ENCODE measurements at regions not wholly inside any gene's neighbourhood (a gene's known extent, or its start where the extent isn't known, plus 50 kb on each side); places are given as distances from the start of the nearest gene placed in this dataset.
"Not testable (repeated sequence)": the region's sequence is repeated elsewhere in the genome, so short reads cannot be mapped to it uniquely, and the experiment has no call there.

GRCh38 chr7:106448992-106449859 lies 164.4 kb upstream of the NAMPT start:
- peaks cover 8% of the 10 kb centered on the region for H3K27me3 Mint-ChIP-seq (ENCODE audit: low read depth)
- CTCF ChIA-PET = interaction anchor here (1.0 to 1.3 kb wide), 3 partner anchors 13 to 272 kb away, joined by 3 to 6 read pairs (median 3); no protein-coding TSS in a partner anchor
- no peak overlapping the region for H3K4me3 Mint-ChIP-seq
- H3K4me1 Mint-ChIP-seq (ENCODE audit: low read depth) = no peaks in the 10 kb centered on the region
- POLR2A ChIA-PET = no interaction called here
- DNase-seq = no peak
- peaks cover 29% of the 10 kb centered on the region for H3K9me3 Mint-ChIP-seq (ENCODE audit: insufficient read depth)
- H3K36me3 Mint-ChIP-seq (ENCODE audit: low read depth) = peaks cover 2% of the 10 kb centered on the region
- H3K27ac Mint-ChIP-seq = no peak overlapping the region
- ATAC-seq = no peak

- H3K27me3 Mint-ChIP-seq (ENCODE audit: low read depth) = peaks cover 8% of the 10 kb centered on the region
These were observed 163.7 kb upstream of the NAMPT start for GRCh38 chr7:106448346-106448991.

GRCh38 chr7:106447318-106447847 lies 162.6 kb upstream of the NAMPT start:
- POLR2A ChIA-PET = interaction anchor here (1.0 kb wide), 1 partner anchor 11 kb away, joined by 3 read pairs; no protein-coding TSS in a partner anchor
- H3K36me3 Mint-ChIP-seq (ENCODE audit: low read depth) = peaks cover 2% of the 10 kb centered on the region
- no peak overlapping the region for H3K4me3 Mint-ChIP-seq
- no peaks in the 10 kb centered on the region for H3K4me1 Mint-ChIP-seq (ENCODE audit: low read depth)
- peaks cover 12% of the 10 kb centered on the region for H3K27me3 Mint-ChIP-seq (ENCODE audit: low read depth)
- no peak for ATAC-seq
- DNase-seq = no peak
- CTCF ChIA-PET = interaction anchor here (0.9 to 1.3 kb wide), 2 partner anchors 15 to 26 kb away, joined by 3 read pairs; no protein-coding TSS in a partner anchor
- no peak overlapping the region for H3K27ac Mint-ChIP-seq
- H3K9me3 Mint-ChIP-seq (ENCODE audit: insufficient read depth) = peaks cover 18% of the 10 kb centered on the region

More at GRCh38 chr7:106448346-106448991, 163.7 kb upstream of the NAMPT start:
- Mint-ChIP-seq H3K9me3 (ENCODE audit: insufficient read depth) (peaks cover 26% of the 10 kb centered on the region), H3K4me1 (ENCODE audit: low read depth) (no peaks in the 10 kb centered on the region), H3K36me3 (ENCODE audit: low read depth) (peaks cover 2% of the 10 kb centered on the region), H3K4me3 (no peak overlapping the region), H3K27ac (no peak overlapping the region)
- POLR2A ChIA-PET = interaction anchor here (1.0 kb wide), 1 partner anchor 10 kb away, joined by 3 read pairs; no protein-coding TSS in a partner anchor
- no peak for ATAC-seq
- DNase-seq = no peak
- CTCF ChIA-PET = interaction anchor here (0.9 to 1.3 kb wide), 4 partner anchors 14 to 272 kb away, joined by 3 to 6 read pairs (median 3); no protein-coding TSS in a partner anchor

GRCh38 chr7:106445366-106445765 lies 160.6 kb upstream of the NAMPT start:
- DNase-seq; H3K36me3 Mint-ChIP-seq (ENCODE audit: low read depth); ATAC-seq; H3K4me1 Mint-ChIP-seq (ENCODE audit: low read depth); POLR2A ChIA-PET; H3K9me3 Mint-ChIP-seq (ENCODE audit: insufficient read depth); H3K4me3 Mint-ChIP-seq; CTCF ChIA-PET; H3K27ac Mint-ChIP-seq: not testable (repeated sequence)
- H3K27me3 Mint-ChIP-seq (ENCODE audit: low read depth) = peaks cover 15% of the 10 kb centered on the region

- ChIA-PET POLR2A (no interaction called here), CTCF (no interaction called here)
- Mint-ChIP-seq H3K9me3 (ENCODE audit: insufficient read depth) (no peaks in the 10 kb centered on the region), H3K4me3 (no peak overlapping the region), H3K27me3 (ENCODE audit: low read depth) (peaks cover 18% of the 10 kb centered on the region), H3K36me3 (ENCODE audit: low read depth) (peaks cover 3% of the 10 kb centered on the region), H3K27ac (no peak overlapping the region), H3K4me1 (ENCODE audit: low read depth) (no peaks in the 10 kb centered on the region)
- DNase-seq (no peak), ATAC-seq (no peak)
These were observed 159.4 kb upstream of the NAMPT start for GRCh38 chr7:106444068-106444655.

- CTCF ChIA-PET = no interaction called here
- ATAC-seq (no peak), DNase-seq (no peak)
- Mint-ChIP-seq H3K4me1 (ENCODE audit: low read depth) (no peaks in the 10 kb centered on the region), H3K27me3 (ENCODE audit: low read depth) (peaks cover 18% of the 10 kb centered on the region), H3K4me3 (no peak overlapping the region), H3K36me3 (ENCODE audit: low read depth) (peaks cover 3% of the 10 kb centered on the region), H3K27ac (no peak overlapping the region), H3K9me3 (ENCODE audit: insufficient read depth) (no peaks in the 10 kb centered on the region)
- POLR2A ChIA-PET = no interaction called here
These were observed 158.4 kb upstream of the NAMPT start for GRCh38 chr7:106443156-106443555.

- ATAC-seq (no peak), DNase-seq (no peak)
- Mint-ChIP-seq H3K4me1 (ENCODE audit: low read depth) (no peaks in the 10 kb centered on the region), H3K27me3 (ENCODE audit: low read depth) (peaks cover 18% of the 10 kb centered on the region), H3K36me3 (ENCODE audit: low read depth) (peaks cover 3% of the 10 kb centered on the region), H3K9me3 (ENCODE audit: insufficient read depth) (no peaks in the 10 kb centered on the region), H3K27ac (no peak overlapping the region), H3K4me3 (no peak overlapping the region)
- ChIA-PET POLR2A (no interaction called here), CTCF (no interaction called here)
These were observed 157.7 kb upstream of the NAMPT start for GRCh38 chr7:106442476-106442875.

- H3K36me3 Mint-ChIP-seq (ENCODE audit: low read depth); ATAC-seq; H3K4me1 Mint-ChIP-seq (ENCODE audit: low read depth); POLR2A ChIA-PET; DNase-seq; H3K4me3 Mint-ChIP-seq; H3K9me3 Mint-ChIP-seq (ENCODE audit: insufficient read depth); H3K27ac Mint-ChIP-seq: not testable (repeated sequence)
- CTCF ChIA-PET = interaction anchor here (1.3 kb wide), 1 partner anchor 24 kb away, joined by 3 read pairs; no protein-coding TSS in a partner anchor
- peaks cover 18% of the 10 kb centered on the region for H3K27me3 Mint-ChIP-seq (ENCODE audit: low read depth)
These were observed 156.6 kb upstream of the NAMPT start for GRCh38 chr7:106441343-106441742.

- H3K27ac Mint-ChIP-seq; H3K36me3 Mint-ChIP-seq (ENCODE audit: low read depth); H3K4me3 Mint-ChIP-seq; ATAC-seq; H3K4me1 Mint-ChIP-seq (ENCODE audit: low read depth); CTCF ChIA-PET; H3K9me3 Mint-ChIP-seq (ENCODE audit: insufficient read depth); POLR2A ChIA-PET; DNase-seq: not testable (repeated sequence)
- H3K27me3 Mint-ChIP-seq (ENCODE audit: low read depth) = peaks cover 12% of the 10 kb centered on the region
These were observed 152.2 kb upstream of the NAMPT start for GRCh38 chr7:106436933-106437332.

GRCh38 chr7:106433377-106433776 lies 148.6 kb upstream of the NAMPT start:
- Mint-ChIP-seq H3K4me3 (no peak overlapping the region), H3K27ac (no peak overlapping the region), H3K9me3 (ENCODE audit: insufficient read depth) (no peaks in the 10 kb centered on the region), H3K4me1 (ENCODE audit: low read depth) (no peaks in the 10 kb centered on the region), H3K36me3 (ENCODE audit: low read depth) (no peaks in the 10 kb centered on the region), H3K27me3 (ENCODE audit: low read depth) (peaks cover 5% of the 10 kb centered on the region)
- DNase-seq = no peak
- no peak for ATAC-seq
- ChIA-PET POLR2A (no interaction called here), CTCF (no interaction called here)

- H3K4me1 Mint-ChIP-seq (ENCODE audit: low read depth) = no peaks in the 10 kb centered on the region
- CTCF ChIA-PET = no interaction called here
- H3K27me3 Mint-ChIP-seq (ENCODE audit: low read depth) = peaks cover 5% of the 10 kb centered on the region
- POLR2A ChIA-PET = no interaction called here
- no peaks in the 10 kb centered on the region for H3K36me3 Mint-ChIP-seq (ENCODE audit: low read depth)
- H3K4me3 Mint-ChIP-seq = no peak overlapping the region
- DNase-seq = no peak
- ATAC-seq = no peak
- H3K27ac Mint-ChIP-seq = no peak overlapping the region
- H3K9me3 Mint-ChIP-seq (ENCODE audit: insufficient read depth) = no peaks in the 10 kb centered on the region
These were observed 146.0 kb upstream of the NAMPT start for GRCh38 chr7:106430535-106431455.
